ENCODE measurements at regions not wholly inside any gene's neighbourhood (a gene's known extent, or its start where the extent isn't known, plus 50 kb on each side); places are given as distances from the start of the nearest gene placed in this dataset.

DNA sequence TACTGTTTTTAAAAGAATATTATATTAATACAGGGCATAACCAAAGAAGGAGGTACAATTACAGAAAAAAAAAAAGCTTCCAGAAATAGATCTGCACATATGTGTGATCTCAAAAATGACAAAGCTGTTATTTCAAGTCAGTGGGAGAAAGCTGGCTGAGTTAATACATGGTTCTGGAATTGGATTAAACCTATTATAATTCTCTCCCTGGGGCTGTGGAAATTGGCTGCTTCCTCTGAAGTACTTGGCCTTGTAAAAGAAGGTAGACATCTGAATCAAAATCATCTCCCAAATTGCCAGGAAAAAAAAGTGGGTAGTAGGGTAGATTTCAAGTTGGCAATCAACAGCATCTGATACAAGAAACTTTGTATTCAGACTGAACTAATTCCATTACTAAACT lies 723.9 kb upstream of the ALCAM start:
- H3K9me3 Mint-ChIP-seq: peaks cover 15% of the 10 kb centered on the region

DNA sequence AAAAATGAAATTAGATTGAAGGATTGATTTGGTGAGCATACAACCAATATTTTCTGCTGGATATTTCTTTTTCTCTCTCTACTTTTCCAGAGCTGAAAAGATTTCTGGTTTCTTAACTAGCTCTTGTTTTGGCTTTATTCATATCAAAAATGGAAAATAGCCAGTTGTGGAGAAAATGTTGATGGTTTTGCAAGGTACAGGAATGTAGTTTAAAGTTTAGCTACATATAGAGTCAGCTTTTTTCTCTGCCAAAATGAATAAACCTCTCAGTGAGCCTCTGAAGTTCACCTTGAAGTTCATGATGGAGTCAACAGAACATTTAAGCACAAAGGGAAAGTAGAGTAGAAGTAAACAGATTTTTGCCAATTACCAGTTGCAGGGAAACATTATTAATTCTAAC lies 720.5 kb upstream of the ALCAM start:
- DNase-seq: no peak
- Mint-ChIP-seq H3K9me3 (no peaks in the 10 kb centered on the region), H3K4me1 (no peaks in the 10 kb centered on the region), H3K27ac (no peak overlapping the region), H3K27me3 (no peaks in the 10 kb centered on the region), H3K36me3 (ENCODE audit: low read depth) (no peaks in the 10 kb centered on the region), H3K4me3 (no peak overlapping the region)
- intact Hi-C loops (cut with micrococcal nuclease): no loop called here
- POLR2A ChIA-PET: no interaction called here
- ATAC-seq (ENCODE audit: low read depth): no peak
- TF ChIP-seq, protein P1, sequence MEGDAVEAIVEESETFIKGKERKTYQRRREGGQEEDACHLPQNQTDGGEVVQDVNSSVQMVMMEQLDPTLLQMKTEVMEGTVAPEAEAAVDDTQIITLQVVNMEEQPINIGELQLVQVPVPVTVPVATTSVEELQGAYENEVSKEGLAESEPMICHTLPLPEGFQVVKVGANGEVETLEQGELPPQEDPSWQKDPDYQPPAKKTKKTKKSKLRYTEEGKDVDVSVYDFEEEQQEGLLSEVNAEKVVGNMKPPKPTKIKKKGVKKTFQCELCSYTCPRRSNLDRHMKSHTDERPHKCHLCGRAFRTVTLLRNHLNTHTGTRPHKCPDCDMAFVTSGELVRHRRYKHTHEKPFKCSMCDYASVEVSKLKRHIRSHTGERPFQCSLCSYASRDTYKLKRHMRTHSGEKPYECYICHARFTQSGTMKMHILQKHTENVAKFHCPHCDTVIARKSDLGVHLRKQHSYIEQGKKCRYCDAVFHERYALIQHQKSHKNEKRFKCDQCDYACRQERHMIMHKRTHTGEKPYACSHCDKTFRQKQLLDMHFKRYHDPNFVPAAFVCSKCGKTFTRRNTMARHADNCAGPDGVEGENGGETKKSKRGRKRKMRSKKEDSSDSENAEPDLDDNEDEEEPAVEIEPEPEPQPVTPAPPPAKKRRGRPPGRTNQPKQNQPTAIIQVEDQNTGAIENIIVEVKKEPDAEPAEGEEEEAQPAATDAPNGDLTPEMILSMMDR (IDR thresholded peaks at IDR 0.05): no peak
- CTCF ChIA-PET: no interaction called here

More for the DNA sequence above, 723.9 kb upstream of the ALCAM start:
- POLR2A ChIA-PET: no interaction called here
- CTCF ChIA-PET: no interaction called here
- intact Hi-C loops (cut with micrococcal nuclease): no loop called here
- no peak for DNase-seq
- no peak overlapping the region for H3K27ac Mint-ChIP-seq
- TF ChIP-seq, protein P1 (IDR thresholded peaks at IDR 0.05): no peak
- H3K4me3 Mint-ChIP-seq: no peak overlapping the region
- no peaks in the 10 kb centered on the region for H3K36me3 Mint-ChIP-seq (ENCODE audit: low read depth)
- no peaks in the 10 kb centered on the region for H3K27me3 Mint-ChIP-seq
- H3K4me1 Mint-ChIP-seq: no peaks in the 10 kb centered on the region
- ATAC-seq (ENCODE audit: low read depth): no peak

DNA sequence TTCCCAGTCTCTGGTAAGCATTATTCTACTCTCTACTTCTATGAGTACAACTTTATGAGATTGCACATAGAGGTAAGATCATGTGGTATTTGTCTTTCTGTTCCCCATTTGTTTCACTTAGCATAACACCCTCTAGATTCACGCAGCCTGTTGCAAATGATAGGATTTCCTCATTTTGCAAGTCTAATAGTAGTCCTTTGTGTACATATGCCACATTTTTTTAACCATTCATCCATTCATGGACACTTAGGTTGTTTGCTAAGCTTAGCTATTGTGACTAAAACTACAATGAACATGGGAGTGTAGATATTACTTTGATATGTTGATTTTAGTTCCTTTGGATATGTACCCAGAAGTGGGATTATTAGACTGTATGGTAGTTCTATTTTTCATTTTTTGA lies 717.9 kb upstream of the ALCAM start:
- H3K4me1 Mint-ChIP-seq: no peaks in the 10 kb centered on the region
- POLR2A ChIA-PET: no interaction called here
- TF ChIP-seq, protein P1 (IDR thresholded peaks at IDR 0.05): no peak

DNA sequence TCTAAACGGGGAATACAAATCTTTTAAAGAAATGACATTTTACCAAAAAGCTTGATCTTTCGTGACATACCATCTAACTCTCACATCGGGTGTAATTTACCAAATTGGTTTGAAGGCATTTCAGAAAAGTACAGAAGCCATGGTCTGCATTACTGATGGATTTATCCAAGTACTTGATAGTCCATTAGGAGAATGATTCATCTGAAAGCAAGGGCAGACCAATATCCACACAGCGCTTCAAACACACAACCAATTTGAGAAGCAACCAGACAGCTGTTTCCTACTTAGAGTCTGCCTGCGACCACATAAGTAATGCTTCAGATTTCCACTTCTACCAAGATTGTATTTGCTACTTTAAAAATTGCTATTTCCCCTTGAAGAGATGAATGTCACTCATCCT lies 697.6 kb upstream of the ALCAM start:
- Mint-ChIP-seq H3K27me3 (no peaks in the 10 kb centered on the region), H3K9me3 (peaks cover 10% of the 10 kb centered on the region), H3K36me3 (ENCODE audit: low read depth) (no peaks in the 10 kb centered on the region), H3K4me1 (no peaks in the 10 kb centered on the region), H3K27ac (no peak overlapping the region), H3K4me3 (no peak overlapping the region)
- intact Hi-C loops (cut with micrococcal nuclease): no loop called here
- TF ChIP-seq, protein P1 (IDR thresholded peaks at IDR 0.05): no peak
- ATAC-seq (ENCODE audit: low read depth) (no peak), DNase-seq (no peak)
- CTCF ChIA-PET: no interaction called here
- POLR2A ChIA-PET: no interaction called here

More for the DNA sequence above, 717.9 kb upstream of the ALCAM start:
- H3K4me3 Mint-ChIP-seq: no peak overlapping the region
- no peak overlapping the region for H3K27ac Mint-ChIP-seq
- H3K9me3 Mint-ChIP-seq: no peaks in the 10 kb centered on the region
- no peak for ATAC-seq (ENCODE audit: low read depth)
- no peak for DNase-seq
- H3K36me3 Mint-ChIP-seq (ENCODE audit: low read depth): no peaks in the 10 kb centered on the region
- no peaks in the 10 kb centered on the region for H3K27me3 Mint-ChIP-seq
- intact Hi-C loops (cut with micrococcal nuclease): no loop called here
- CTCF ChIA-PET: no interaction called here

DNA sequence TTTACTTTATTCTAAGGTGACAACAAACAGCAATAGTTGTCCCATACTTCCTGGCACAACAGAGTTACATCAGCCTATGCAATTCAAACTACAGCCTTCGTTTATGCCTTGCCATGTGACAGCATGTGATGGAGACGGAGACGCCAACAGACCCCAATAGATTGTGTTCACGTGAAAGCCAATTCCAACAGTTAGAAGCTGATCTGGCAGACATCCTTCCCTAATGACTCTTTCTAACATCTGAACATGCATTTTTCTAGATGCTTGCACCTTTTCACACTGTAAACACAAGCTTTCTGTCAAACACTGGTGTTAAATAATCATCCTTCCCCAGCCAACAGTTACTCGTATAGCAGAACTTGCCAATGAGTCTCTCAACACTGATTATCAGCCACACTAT lies 694.4 kb upstream of the ALCAM start:
- DNase-seq: no peak
- H3K36me3 Mint-ChIP-seq (ENCODE audit: low read depth): no peaks in the 10 kb centered on the region
- intact Hi-C loops (cut with micrococcal nuclease): no loop called here

More for the DNA sequence above, 694.4 kb upstream of the ALCAM start:
- CTCF ChIA-PET: no interaction called here
- H3K4me3 Mint-ChIP-seq: no peak overlapping the region
- TF ChIP-seq, protein P1 (IDR thresholded peaks at IDR 0.05): no peak
- POLR2A ChIA-PET: interaction anchor here (0.7 kb wide), 1 partner anchor 105 kb away, joined by 3 read pairs; no protein-coding TSS in a partner anchor
- H3K9me3 Mint-ChIP-seq: peaks cover 8% of the 10 kb centered on the region
- H3K4me1 Mint-ChIP-seq: no peaks in the 10 kb centered on the region
- no peak overlapping the region for H3K27ac Mint-ChIP-seq
- no peak for ATAC-seq (ENCODE audit: low read depth)
- H3K27me3 Mint-ChIP-seq: no peaks in the 10 kb centered on the region
